ENCODE measurements at regions not wholly inside any gene's neighbourhood (a gene's known extent, or its start where the extent isn't known, plus 50 kb on each side); places are given as distances from the start of the nearest gene placed in this dataset.

- no peak for DNase-seq (ENCODE audit: low spot score)
- Mint-ChIP-seq H3K27ac (no peak overlapping the region), H3K9me3 (no peaks in the 10 kb centered on the region), H3K4me3 (no peak overlapping the region), H3K36me3 (ENCODE audit: low read depth) (no peaks in the 10 kb centered on the region), H3K4me1 (ENCODE audit: low read depth) (no peaks in the 10 kb centered on the region), H3K27me3 (ENCODE audit: insufficient read depth) (no peaks in the 10 kb centered on the region)
- intact Hi-C loops (cut with micrococcal nuclease), result no loop called here
Observed at GRCh38 chrX:118167361-118167760, 50.8 kb upstream of the KLHL13 start.

GRCh38 chrX:118171356-118171755 is 54.7 kb upstream of the KLHL13 start:
- no peaks in the 10 kb centered on the region for H3K9me3 Mint-ChIP-seq
- no peak overlapping the region for H3K4me3 Mint-ChIP-seq
- intact Hi-C loops (cut with micrococcal nuclease), result no loop called here
- no peak overlapping the region for H3K27ac Mint-ChIP-seq
- no peak for DNase-seq (ENCODE audit: low spot score)
- no peaks in the 10 kb centered on the region for H3K4me1 Mint-ChIP-seq (ENCODE audit: low read depth)
- no peaks in the 10 kb centered on the region for H3K36me3 Mint-ChIP-seq (ENCODE audit: low read depth)
- H3K27me3 Mint-ChIP-seq (ENCODE audit: insufficient read depth), result no peaks in the 10 kb centered on the region

- Mint-ChIP-seq H3K36me3 (ENCODE audit: low read depth) (no peaks in the 10 kb centered on the region), H3K4me3 (no peak overlapping the region), H3K4me1 (ENCODE audit: low read depth) (no peaks in the 10 kb centered on the region), H3K27ac (no peak overlapping the region), H3K9me3 (no peaks in the 10 kb centered on the region), H3K27me3 (ENCODE audit: insufficient read depth) (no peaks in the 10 kb centered on the region)
- no peak for DNase-seq (ENCODE audit: low spot score)
- intact Hi-C loops (cut with micrococcal nuclease), result no loop called here
Observed at GRCh38 chrX:118174516-118175098, 58.0 kb upstream of the KLHL13 start.

GRCh38 chrX:118177708-118178107 is 61.1 kb upstream of the KLHL13 start:
- Mint-ChIP-seq H3K27ac (no peak overlapping the region), H3K9me3 (no peaks in the 10 kb centered on the region), H3K4me3 (no peak overlapping the region), H3K27me3 (ENCODE audit: insufficient read depth) (no peaks in the 10 kb centered on the region), H3K4me1 (ENCODE audit: low read depth) (no peaks in the 10 kb centered on the region), H3K36me3 (ENCODE audit: low read depth) (no peaks in the 10 kb centered on the region)
- intact Hi-C loops (cut with micrococcal nuclease), result no loop called here
- no peak for DNase-seq (ENCODE audit: low spot score)

GRCh38 chrX:118178450-118178849 is 61.8 kb upstream of the KLHL13 start:
- Mint-ChIP-seq H3K27ac (no peak overlapping the region), H3K9me3 (no peaks in the 10 kb centered on the region), H3K27me3 (ENCODE audit: insufficient read depth) (no peaks in the 10 kb centered on the region), H3K4me1 (ENCODE audit: low read depth) (no peaks in the 10 kb centered on the region), H3K4me3 (no peak overlapping the region), H3K36me3 (ENCODE audit: low read depth) (no peaks in the 10 kb centered on the region)
- DNase-seq (ENCODE audit: low spot score), result no peak
- intact Hi-C loops (cut with micrococcal nuclease), result no loop called here

- Mint-ChIP-seq H3K4me3 (no peak overlapping the region), H3K4me1 (ENCODE audit: low read depth) (no peaks in the 10 kb centered on the region), H3K27ac (no peak overlapping the region), H3K9me3 (peaks cover 4% of the 10 kb centered on the region), H3K36me3 (ENCODE audit: low read depth) (no peaks in the 10 kb centered on the region), H3K27me3 (ENCODE audit: insufficient read depth) (no peaks in the 10 kb centered on the region)
- no peak for DNase-seq (ENCODE audit: low spot score)
- intact Hi-C loops (cut with micrococcal nuclease), result no loop called here
Observed at GRCh38 chrX:118179161-118179560, 62.6 kb upstream of the KLHL13 start.

- Mint-ChIP-seq H3K4me3 (no peak overlapping the region), H3K4me1 (ENCODE audit: low read depth) (no peaks in the 10 kb centered on the region), H3K36me3 (ENCODE audit: low read depth) (no peaks in the 10 kb centered on the region), H3K27me3 (ENCODE audit: insufficient read depth) (no peaks in the 10 kb centered on the region), H3K9me3 (peaks cover 4% of the 10 kb centered on the region), H3K27ac (no peak overlapping the region)
- intact Hi-C loops (cut with micrococcal nuclease), result no loop called here
- no peak for DNase-seq (ENCODE audit: low spot score)
Observed at GRCh38 chrX:118179718-118180117, 63.1 kb upstream of the KLHL13 start.

GRCh38 chrX:118181030-118181429 is 64.4 kb upstream of the KLHL13 start:
- intact Hi-C loops (cut with micrococcal nuclease), result no loop called here
- Mint-ChIP-seq H3K27ac (no peak overlapping the region), H3K36me3 (ENCODE audit: low read depth) (no peaks in the 10 kb centered on the region), H3K9me3 (peaks cover 4% of the 10 kb centered on the region), H3K27me3 (ENCODE audit: insufficient read depth) (no peaks in the 10 kb centered on the region), H3K4me1 (ENCODE audit: low read depth) (no peaks in the 10 kb centered on the region), H3K4me3 (no peak overlapping the region)
- no peak for DNase-seq (ENCODE audit: low spot score)

- Mint-ChIP-seq H3K4me3 (no peak overlapping the region), H3K36me3 (ENCODE audit: low read depth) (no peaks in the 10 kb centered on the region), H3K9me3 (peaks cover 4% of the 10 kb centered on the region), H3K4me1 (ENCODE audit: low read depth) (no peaks in the 10 kb centered on the region), H3K27me3 (ENCODE audit: insufficient read depth) (no peaks in the 10 kb centered on the region), H3K27ac (no peak overlapping the region)
- intact Hi-C loops (cut with micrococcal nuclease), result no loop called here
- no peak for DNase-seq (ENCODE audit: low spot score)
Observed at GRCh38 chrX:118182025-118182424, 65.4 kb upstream of the KLHL13 start.

- H3K36me3 Mint-ChIP-seq (ENCODE audit: low read depth), result no peaks in the 10 kb centered on the region
Observed at GRCh38 chrX:118182681-118183080, 66.1 kb upstream of the KLHL13 start.

GRCh38 chrX:118183606-118184005 is 67.0 kb upstream of the KLHL13 start:
- intact Hi-C loops (cut with micrococcal nuclease), result no loop called here
- Mint-ChIP-seq H3K27me3 (ENCODE audit: insufficient read depth) (no peaks in the 10 kb centered on the region), H3K4me1 (ENCODE audit: low read depth) (no peaks in the 10 kb centered on the region), H3K9me3 (peaks cover 4% of the 10 kb centered on the region), H3K27ac (no peak overlapping the region), H3K36me3 (ENCODE audit: low read depth) (no peaks in the 10 kb centered on the region), H3K4me3 (no peak overlapping the region)
- DNase-seq (ENCODE audit: low spot score), result no peak

More at GRCh38 chrX:118182681-118183080, 66.1 kb upstream of the KLHL13 start:
- peaks cover 4% of the 10 kb centered on the region for H3K9me3 Mint-ChIP-seq
- no peak overlapping the region for H3K27ac Mint-ChIP-seq
- intact Hi-C loops (cut with micrococcal nuclease), result no loop called here
- no peaks in the 10 kb centered on the region for H3K4me1 Mint-ChIP-seq (ENCODE audit: low read depth)
- H3K27me3 Mint-ChIP-seq (ENCODE audit: insufficient read depth), result no peaks in the 10 kb centered on the region
- DNase-seq (ENCODE audit: low spot score), result no peak
- H3K4me3 Mint-ChIP-seq, result no peak overlapping the region

GRCh38 chrX:118187100-118187499 is 70.5 kb upstream of the KLHL13 start:
- Mint-ChIP-seq H3K27me3 (ENCODE audit: insufficient read depth) (peaks cover 2% of the 10 kb centered on the region), H3K9me3 (peaks cover 4% of the 10 kb centered on the region), H3K27ac (no peak overlapping the region), H3K36me3 (ENCODE audit: low read depth) (no peaks in the 10 kb centered on the region), H3K4me3 (no peak overlapping the region), H3K4me1 (ENCODE audit: low read depth) (no peaks in the 10 kb centered on the region)
- intact Hi-C loops (cut with micrococcal nuclease), result no loop called here
- no peak for DNase-seq (ENCODE audit: low spot score)

GRCh38 chrX:118189000-118189399 is 72.4 kb upstream of the KLHL13 start:
- Mint-ChIP-seq H3K4me3 (no peak overlapping the region), H3K4me1 (ENCODE audit: low read depth) (no peaks in the 10 kb centered on the region), H3K36me3 (ENCODE audit: low read depth) (no peaks in the 10 kb centered on the region), H3K9me3 (no peaks in the 10 kb centered on the region), H3K27ac (no peak overlapping the region), H3K27me3 (ENCODE audit: insufficient read depth) (peaks cover 2% of the 10 kb centered on the region)
- no peak for DNase-seq (ENCODE audit: low spot score)
- intact Hi-C loops (cut with micrococcal nuclease), result no loop called here

GRCh38 chrX:118189628-118190027 is 73.0 kb upstream of the KLHL13 start:
- no peak overlapping the region for H3K27ac Mint-ChIP-seq
- H3K4me1 Mint-ChIP-seq (ENCODE audit: low read depth), result no peaks in the 10 kb centered on the region
- DNase-seq (ENCODE audit: low spot score), result no peak
- H3K9me3 Mint-ChIP-seq, result no peaks in the 10 kb centered on the region
- no peaks in the 10 kb centered on the region for H3K36me3 Mint-ChIP-seq (ENCODE audit: low read depth)
- H3K4me3 Mint-ChIP-seq, result no peak overlapping the region
- intact Hi-C loops (cut with micrococcal nuclease), result no loop called here
- H3K27me3 Mint-ChIP-seq (ENCODE audit: insufficient read depth), result peaks cover 2% of the 10 kb centered on the region

Measured in activated T-helper 1 cell treated with anti-CD3 and anti-CD28 coated beads, Interleukin-12 subunit alpha, Interleukin-12 subunit beta, Interleukin-2, Interleukin-4 antibody, amounts not matched to agents 30 ng/mL and 10 ng/mL and 1 ng/mL, durations not matched to agents 14 hours and 24 hours and 36 hours (primary cell).